Epidermal melanocyte (primary cell): ENCODE measurements at regions not wholly inside any gene's neighbourhood (a gene's known extent, or its start where the extent isn't known, plus 50 kb on each side); places are given as distances from the start of the nearest gene placed in this dataset.
"Not testable (repeated sequence)": the region's sequence is repeated elsewhere in the genome, so short reads cannot be mapped to it uniquely, and the experiment has no call there.

ENCODE experiments used
- DNase-seq: peaks from one replicate; pipeline ENCODE4 v3.0.0; 2011; ENCODE audit warnings: low spot score; ENCODE audit not compliant: insufficient read length

GRCh38 chr11:92035488-92035887, 189.1 kb upstream of the FAT3 start:
- DNase-seq = no peak

- DNase-seq = not testable (repeated sequence)
Measured at GRCh38 chr11:92027136-92027535, 197.5 kb upstream of the FAT3 start.

GRCh38 chr11:92026664-92027063, 198.0 kb upstream of the FAT3 start:
- no peak for DNase-seq

- DNase-seq = no peak
Measured at GRCh38 chr11:92024788-92025187, 199.8 kb upstream of the FAT3 start.

GRCh38 chr11:92022499-92022898, 202.1 kb upstream of the FAT3 start:
- DNase-seq = no peak

GRCh38 chr11:92018332-92018731, 206.3 kb upstream of the FAT3 start:
- no peak for DNase-seq

GRCh38 chr11:92008249-92008648, 216.4 kb upstream of the FAT3 start:
- DNase-seq = no peak

GRCh38 chr11:92002568-92002967, 222.1 kb upstream of the FAT3 start:
- no peak for DNase-seq

GRCh38 chr11:91998481-91998880, 226.1 kb upstream of the FAT3 start:
- no peak for DNase-seq

GRCh38 chr11:91997226-91997625, 227.4 kb upstream of the FAT3 start:
- DNase-seq = no peak

GRCh38 chr11:91996526-91996925, 228.1 kb upstream of the FAT3 start:
- no peak for DNase-seq

GRCh38 chr11:91988443-91988842, 236.2 kb upstream of the FAT3 start:
- DNase-seq = not testable (repeated sequence)

- no peak for DNase-seq
Measured at GRCh38 chr11:91986218-91986617, 238.4 kb upstream of the FAT3 start.

- no peak for DNase-seq
Measured at GRCh38 chr11:91984033-91984584, 240.5 kb upstream of the FAT3 start.

- DNase-seq = peak; percentile 39
Measured at GRCh38 chr11:91981995-91982394, 242.6 kb upstream of the FAT3 start.

- no peak for DNase-seq
Measured at GRCh38 chr11:91979775-91980174, 244.8 kb upstream of the FAT3 start.

- DNase-seq = no peak
Measured at GRCh38 chr11:91978747-91979146, 245.9 kb upstream of the FAT3 start.

- DNase-seq = no peak
Measured at GRCh38 chr11:91972665-91973266, 251.9 kb upstream of the FAT3 start.

GRCh38 chr11:91970624-91971023, 254.0 kb upstream of the FAT3 start:
- DNase-seq = no peak

GRCh38 chr11:91969486-91969885, 255.1 kb upstream of the FAT3 start:
- DNase-seq = no peak

GRCh38 chr11:91967691-91968045, 256.9 kb upstream of the FAT3 start:
- no peak for DNase-seq

GRCh38 chr11:91967026-91967690, 257.5 kb upstream of the FAT3 start:
- DNase-seq = no peak

- no peak for DNase-seq
Measured at GRCh38 chr11:91966368-91966767, 258.2 kb upstream of the FAT3 start.
